NCI-H526 (cell line): ENCODE measurements at regions not wholly inside any gene's neighbourhood (a gene's known extent, or its start where the extent isn't known, plus 50 kb on each side); places are given as distances from the start of the nearest gene placed in this dataset.
"Not testable (repeated sequence)": the region's sequence is repeated elsewhere in the genome, so short reads cannot be mapped to it uniquely, and the experiment has no call there.

Experiments used
- DNase-seq, 2 experiments: peaks; one replicate each; lab custom pipeline; 2025; lab: John Stamatoyannopoulos, UW

- no peak for DNase-seq
These were observed 1303.3 kb downstream of the SUCLG1 start for GRCh38 chr2:83155826-83156225.

GRCh38 chr2:83143946-83144345, 1315.1 kb downstream of the SUCLG1 start:
- DNase-seq, result no peak

- no peak for DNase-seq
These were observed 1316.1 kb downstream of the SUCLG1 start for GRCh38 chr2:83142934-83143333.

- no peak for DNase-seq
These were observed 1343.5 kb downstream of the SUCLG1 start for GRCh38 chr2:83115606-83116005.

GRCh38 chr2:83115155-83115554, 1343.9 kb downstream of the SUCLG1 start:
- DNase-seq, result no peak

GRCh38 chr2:83113953-83114352, 1345.1 kb downstream of the SUCLG1 start:
- DNase-seq, result no peak

GRCh38 chr2:83112858-83113257, 1346.2 kb downstream of the SUCLG1 start:
- no peak for DNase-seq

- no peak for DNase-seq
These were observed 1349.8 kb downstream of the SUCLG1 start for GRCh38 chr2:83109284-83109683.

GRCh38 chr2:83106853-83107252, 1352.2 kb downstream of the SUCLG1 start:
- DNase-seq, result no peak

GRCh38 chr2:83104202-83104601, 1354.9 kb downstream of the SUCLG1 start:
- no peak for DNase-seq

- DNase-seq, result no peak
These were observed 1355.5 kb downstream of the SUCLG1 start for GRCh38 chr2:83103613-83104012.

GRCh38 chr2:83089051-83089450, 1370.0 kb downstream of the SUCLG1 start:
- DNase-seq, result not testable (repeated sequence)

- no peak for DNase-seq
These were observed 1373.2 kb downstream of the SUCLG1 start for GRCh38 chr2:83085869-83086268.

GRCh38 chr2:83081826-83082690, 1377.0 kb downstream of the SUCLG1 start:
- DNase-seq, result no peak

- no peak for DNase-seq
These were observed 1380.1 kb downstream of the SUCLG1 start for GRCh38 chr2:83079007-83079406.

GRCh38 chr2:83072767-83073166, 1386.3 kb downstream of the SUCLG1 start:
- no peak for DNase-seq

GRCh38 chr2:83071914-83072313, 1387.2 kb downstream of the SUCLG1 start:
- DNase-seq, result no peak

GRCh38 chr2:83071352-83071751, 1387.7 kb downstream of the SUCLG1 start:
- DNase-seq, result no peak

GRCh38 chr2:83069724-83070123, 1389.4 kb downstream of the SUCLG1 start:
- DNase-seq, result no peak

GRCh38 chr2:83068714-83069113, 1390.4 kb downstream of the SUCLG1 start:
- no peak for DNase-seq

GRCh38 chr2:83067947-83068346, 1391.1 kb downstream of the SUCLG1 start:
- DNase-seq, result no peak

- no peak for DNase-seq
These were observed 1395.1 kb downstream of the SUCLG1 start for GRCh38 chr2:83063933-83064332.

GRCh38 chr2:83063511-83063910, 1395.6 kb downstream of the SUCLG1 start:
- no peak for DNase-seq

GRCh38 chr2:83058683-83059082, 1400.4 kb downstream of the SUCLG1 start:
- DNase-seq, result no peak
